Parathyroid adenoma (tissue), 2 donors: ENCODE measurements at regions not wholly inside any gene's neighbourhood (a gene's known extent, or its start where the extent isn't known, plus 50 kb on each side); places are given as distances from the start of the nearest gene placed in this dataset.

Experiments
- H2AFZ ChIP-seq: fragments of 300-600 bp; sonication (generic); one replicate; pipeline ENCODE4 v1.7.0; 2017; ENCODE audit warnings: antibody characterized with exemption, mild to moderate bottlenecking
- H3K27ac ChIP-seq: fragments of 300-600 bp; sonication (generic); one replicate; pipeline ENCODE4 v1.7.0; 2017
- H3K27me3 ChIP-seq: fragments of 300-600 bp; sonication (generic); one replicate; pipeline ENCODE4 v1.7.0; 2017; ENCODE audit warnings: low read length; ENCODE audit not compliant: control insufficient read depth, insufficient read depth
- H3K36me3 ChIP-seq: fragments of 300-600 bp; sonication (generic); one replicate; pipeline ENCODE4 v1.7.0; 2017; ENCODE audit warnings: low read length; ENCODE audit not compliant: control insufficient read depth, insufficient read depth
- H3K4me1 ChIP-seq: fragments of 300-600 bp; sonication (generic); one replicate; pipeline ENCODE4 v1.7.0; 2017; ENCODE audit warnings: control low read depth
- H3K4me2 ChIP-seq: fragments of 300-600 bp; sonication (generic); one replicate; pipeline ENCODE4 v1.7.0; 2017; ENCODE audit warnings: low read length
- H3K4me3 ChIP-seq: fragments of 300-600 bp; sonication (generic); one replicate; pipeline ENCODE4 v1.7.0; 2017; ENCODE audit warnings: low read depth, low read length
- H3K79me2 ChIP-seq: fragments of 300-600 bp; sonication (generic); one replicate; pipeline ENCODE4 v1.7.0; 2017; ENCODE audit warnings: control low read depth
- H3K9ac ChIP-seq: fragments of 300-600 bp; sonication (generic); one replicate; pipeline ENCODE4 v1.7.0; 2017; ENCODE audit warnings: mild to moderate bottlenecking
- H3K9me3 ChIP-seq: fragments of 300-600 bp; sonication (generic); one replicate; pipeline ENCODE4 v1.7.0; 2017; ENCODE audit warnings: low read length; ENCODE audit not compliant: control insufficient read depth
- TF ChIP-seq, protein P1 (sequence below): fragments of 300-600 bp; sonication (generic); IDR thresholded peaks from one replicate; pipeline ENCODE4 v1.7.0; 2017; ENCODE audit warnings: antibody characterized with exemption, mild to moderate bottlenecking
- donor health status: primary hyperparathyroidism.

DNA sequence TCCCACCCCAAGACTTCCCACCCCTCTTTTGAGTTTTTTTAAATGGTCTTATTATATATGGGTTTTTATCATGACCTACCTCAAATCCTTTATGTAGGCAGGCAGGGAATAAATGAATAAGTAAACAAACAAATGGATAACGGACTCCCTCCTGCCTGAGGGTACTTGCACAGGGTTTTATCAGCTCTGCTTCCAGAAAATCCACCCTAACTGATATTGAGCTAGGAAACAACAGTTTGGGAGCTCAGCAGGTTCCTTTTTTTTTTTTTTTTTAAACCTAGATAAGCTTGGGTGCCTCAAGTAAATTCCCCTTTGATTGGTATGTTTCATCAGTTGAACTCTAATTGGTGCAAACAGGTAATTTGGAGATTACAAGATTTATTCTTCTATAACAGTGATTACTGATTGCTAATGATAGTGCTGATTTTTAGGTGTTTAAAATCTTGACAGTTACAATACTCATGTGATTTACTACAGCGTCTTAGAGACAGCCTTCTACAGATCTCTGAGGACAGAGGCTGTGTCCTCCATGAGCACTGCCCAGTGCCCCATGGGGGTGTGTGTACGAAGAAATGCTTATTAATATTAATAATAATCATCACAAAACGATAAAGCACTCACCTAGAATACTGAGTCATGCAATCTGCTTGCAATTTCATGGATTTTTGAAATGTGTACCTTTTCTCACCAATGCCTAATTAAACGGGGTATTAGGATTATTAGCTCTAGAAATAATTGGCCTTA lies 347.4 kb downstream of the RRAGC start:
- Histone ChIP-seq H3K4me3 (no peak overlapping the region), H3K27ac (no peak overlapping the region), H3K9me3 (no peaks in the 10 kb centered on the region), H3K36me3 (no peaks in the 10 kb centered on the region), H3K79me2 (no peaks in the 10 kb centered on the region), H2AFZ (no peak overlapping the region), H3K4me2 (no peak overlapping the region), H3K9ac (no peak overlapping the region), H3K27me3 (no peaks in the 10 kb centered on the region), H3K4me1 (no peaks in the 10 kb centered on the region)
- TF ChIP-seq, protein P1, sequence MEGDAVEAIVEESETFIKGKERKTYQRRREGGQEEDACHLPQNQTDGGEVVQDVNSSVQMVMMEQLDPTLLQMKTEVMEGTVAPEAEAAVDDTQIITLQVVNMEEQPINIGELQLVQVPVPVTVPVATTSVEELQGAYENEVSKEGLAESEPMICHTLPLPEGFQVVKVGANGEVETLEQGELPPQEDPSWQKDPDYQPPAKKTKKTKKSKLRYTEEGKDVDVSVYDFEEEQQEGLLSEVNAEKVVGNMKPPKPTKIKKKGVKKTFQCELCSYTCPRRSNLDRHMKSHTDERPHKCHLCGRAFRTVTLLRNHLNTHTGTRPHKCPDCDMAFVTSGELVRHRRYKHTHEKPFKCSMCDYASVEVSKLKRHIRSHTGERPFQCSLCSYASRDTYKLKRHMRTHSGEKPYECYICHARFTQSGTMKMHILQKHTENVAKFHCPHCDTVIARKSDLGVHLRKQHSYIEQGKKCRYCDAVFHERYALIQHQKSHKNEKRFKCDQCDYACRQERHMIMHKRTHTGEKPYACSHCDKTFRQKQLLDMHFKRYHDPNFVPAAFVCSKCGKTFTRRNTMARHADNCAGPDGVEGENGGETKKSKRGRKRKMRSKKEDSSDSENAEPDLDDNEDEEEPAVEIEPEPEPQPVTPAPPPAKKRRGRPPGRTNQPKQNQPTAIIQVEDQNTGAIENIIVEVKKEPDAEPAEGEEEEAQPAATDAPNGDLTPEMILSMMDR = no peak

DNA sequence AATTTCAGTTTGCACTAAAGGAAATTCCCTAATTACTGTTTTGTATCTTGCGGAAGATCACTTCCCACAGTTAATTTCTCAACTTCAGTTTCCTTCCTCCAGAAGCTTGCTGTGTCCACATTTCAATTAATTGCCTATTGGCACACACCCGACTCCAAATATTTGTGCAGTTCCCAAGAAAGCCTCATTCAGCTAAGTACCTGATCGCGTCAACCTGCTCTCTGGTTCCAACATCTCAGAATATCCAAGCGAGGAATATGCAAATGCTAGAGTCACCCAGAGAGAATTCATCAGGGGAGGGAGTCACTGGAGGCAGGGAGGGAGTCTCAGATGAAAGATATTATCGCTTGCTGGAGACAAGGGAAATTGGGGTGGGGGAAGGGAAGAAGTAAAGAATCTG lies 351.3 kb downstream of the RRAGC start:
- no peak overlapping the region for H3K9ac ChIP-seq
- no peak overlapping the region for H3K27ac ChIP-seq
- H3K4me1 ChIP-seq = no peaks in the 10 kb centered on the region
- H2AFZ ChIP-seq = no peak overlapping the region
- no peaks in the 10 kb centered on the region for H3K9me3 ChIP-seq
- no peak overlapping the region for H3K4me3 ChIP-seq
- no peaks in the 10 kb centered on the region for H3K27me3 ChIP-seq
- no peak overlapping the region for H3K4me2 ChIP-seq
- TF ChIP-seq, protein P1 = no peak
- no peaks in the 10 kb centered on the region for H3K36me3 ChIP-seq
- H3K79me2 ChIP-seq = no peaks in the 10 kb centered on the region

DNA sequence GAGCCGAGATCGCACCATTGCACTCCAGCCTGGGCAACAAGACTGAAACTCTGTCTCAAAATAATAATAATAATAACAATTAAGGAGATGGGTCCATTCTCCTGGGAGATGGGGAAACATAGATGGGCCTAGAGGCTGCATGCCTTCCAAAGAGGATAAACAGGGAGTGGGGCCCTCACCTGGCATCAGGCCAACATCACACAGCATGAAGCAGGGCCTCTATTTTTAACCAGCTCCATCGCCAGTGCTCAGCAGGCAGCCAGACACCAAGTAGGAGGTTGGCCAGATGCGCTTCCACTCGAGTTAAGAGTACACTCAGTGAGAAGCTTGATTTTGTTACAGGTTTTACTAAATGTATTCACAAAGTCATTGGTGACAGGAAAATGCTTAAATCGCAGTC lies 352.0 kb downstream of the RRAGC start:
- Histone ChIP-seq H3K9me3 (no peaks in the 10 kb centered on the region), H3K4me1 (no peaks in the 10 kb centered on the region), H3K36me3 (no peaks in the 10 kb centered on the region), H3K27me3 (peaks cover 2% of the 10 kb centered on the region), H3K4me3 (no peak overlapping the region), H3K79me2 (no peaks in the 10 kb centered on the region), H3K4me2 (no peak overlapping the region), H3K9ac (no peak overlapping the region), H2AFZ (no peak overlapping the region), H3K27ac (no peak overlapping the region)
- TF ChIP-seq, protein P1 = no peak

DNA sequence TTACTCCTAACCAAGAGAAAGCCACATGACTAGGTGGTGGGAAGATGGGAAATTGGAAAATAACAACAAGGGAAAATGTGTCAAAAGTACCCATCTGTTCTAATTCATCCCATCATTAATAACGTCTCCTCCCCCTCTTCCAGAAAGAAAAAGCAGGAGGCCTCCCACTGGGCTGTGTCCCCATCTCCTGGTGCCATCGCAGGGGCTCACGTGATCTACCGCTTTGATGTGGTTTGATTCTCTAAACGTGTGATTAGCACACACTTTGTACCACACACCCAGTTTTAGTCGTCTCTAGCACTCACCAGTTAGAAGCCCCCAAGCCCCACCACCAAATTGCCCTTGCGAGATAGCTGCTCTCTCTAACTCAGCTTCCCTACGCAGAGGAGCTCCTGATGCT lies 353.6 kb downstream of the RRAGC start:
- Histone ChIP-seq H3K4me2 (no peak overlapping the region), H3K27ac (no peak overlapping the region), H3K79me2 (no peaks in the 10 kb centered on the region), H3K4me3 (no peak overlapping the region), H3K9ac (no peak overlapping the region), H3K36me3 (no peaks in the 10 kb centered on the region), H3K9me3 (no peaks in the 10 kb centered on the region), H2AFZ (no peak overlapping the region), H3K4me1 (no peaks in the 10 kb centered on the region), H3K27me3 (peaks cover 2% of the 10 kb centered on the region)
- TF ChIP-seq, protein P1 = no peak

DNA sequence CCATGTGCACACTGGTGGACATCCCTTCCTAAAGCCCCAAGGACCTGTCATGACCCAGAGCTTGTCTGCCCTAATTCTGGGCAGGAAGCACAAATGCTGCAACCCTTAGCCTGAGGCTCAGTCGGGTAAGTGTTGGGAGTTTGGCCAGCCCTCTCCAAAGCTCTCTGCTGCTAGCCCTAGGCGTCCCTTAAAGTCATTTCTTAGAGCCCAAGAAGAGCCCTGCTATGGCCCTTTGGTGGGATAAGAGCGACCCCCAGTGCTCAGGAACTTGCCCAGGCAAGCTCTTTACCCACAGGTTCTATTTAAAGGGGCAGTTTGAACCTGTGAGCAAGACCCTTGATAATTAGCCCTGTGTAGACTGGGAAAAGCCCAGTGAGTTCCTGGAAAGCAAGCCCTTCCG lies 356.8 kb downstream of the RRAGC start:
- Histone ChIP-seq H3K79me2 (no peaks in the 10 kb centered on the region), H3K4me2 (no peak overlapping the region), H3K4me1 (no peaks in the 10 kb centered on the region), H3K4me3 (no peak overlapping the region), H3K36me3 (no peaks in the 10 kb centered on the region), H3K9me3 (no peaks in the 10 kb centered on the region), H3K9ac (no peak overlapping the region), H3K27ac (no peak overlapping the region), H2AFZ (no peak overlapping the region), H3K27me3 (peaks cover 2% of the 10 kb centered on the region)
- TF ChIP-seq, protein P1 = no peak
